Loucy (cell line): ENCODE measurements at regions not wholly inside any gene's neighbourhood (a gene's known extent, or its start where the extent isn't known, plus 50 kb on each side); places are given as distances from the start of the nearest gene placed in this dataset.

ENCODE experiments used
- CTCF ChIP-seq: fragments of 200-600 bp; sonication (generic); conservative IDR thresholded peaks from 2 replicates; pipeline ENCODE4 v1.5.1; 2014; ENCODE audit warnings: mild to moderate bottlenecking, antibody characterized with exemption, low read length
- EZH2phosphoT487 ChIP-seq: fragments of 200-600 bp; IDR thresholded peaks from 2 replicates; pipeline ENCODE4 v1.6.1; 2018; ENCODE audit warnings: antibody characterized with exemption, mild to moderate bottlenecking, moderate library complexity, borderline replicate concordance

GRCh38 chr15:26096581-26096980, 233.5 kb upstream of the ATP10A start:
- no peak for TF ChIP-seq CTCF
- no peak for TF ChIP-seq EZH2phosphoT487
